IPS DF 6.9 (cell line): ENCODE measurements at regions not wholly inside any gene's neighbourhood (a gene's known extent, or its start where the extent isn't known, plus 50 kb on each side); places are given as distances from the start of the nearest gene placed in this dataset.
"Not testable (repeated sequence)": the region's sequence is repeated elsewhere in the genome, so short reads cannot be mapped to it uniquely, and the experiment has no call there.

Experiments used
- DNase-seq: peaks from one replicate; pipeline ENCODE4 v3.0.0-alpha.2; 2013; ENCODE audit warnings: low read depth, low spot score
- H3K27ac ChIP-seq: one replicate; pipeline ENCODE4 v1.5.1; 2013; ENCODE audit warnings: low read length, control low read depth
- H3K27me3 ChIP-seq: 2 replicates; pipeline ENCODE4 v1.6.1; 2013; ENCODE audit warnings: mild to moderate bottlenecking, low read length; ENCODE audit not compliant: control insufficient read depth, insufficient read depth
- H3K36me3 ChIP-seq: 2 replicates; pipeline ENCODE4 v1.6.1; 2013; ENCODE audit warnings: low read length; ENCODE audit not compliant: control insufficient read depth, insufficient read depth
- H3K4me1 ChIP-seq: 2 replicates; pipeline ENCODE4 v1.6.1; 2013; ENCODE audit warnings: low read length; ENCODE audit not compliant: control insufficient read depth, insufficient read depth
- H3K4me3 ChIP-seq: 2 replicates; pipeline ENCODE4 v1.5.1; 2013; ENCODE audit warnings: mild to moderate bottlenecking, low read length
- H3K9me3 ChIP-seq: 2 replicates; pipeline ENCODE4 v1.6.1; 2013; ENCODE audit warnings: low read length, inconsistent platforms; ENCODE audit not compliant: control insufficient read depth, insufficient read depth
- WGBS: extraction: QIAGEN DNeasy Blood & Tissue Kit; methylation state at CpG from one replicate; pipeline ENCODE4 v1.1.7; 2013; ENCODE audit warnings: mixed read lengths, missing lambda C conversion rate; ENCODE audit not compliant: insufficient read length, insufficient coverage; 5-methylcytosine and 5-hydroxymethylcytosine counted together

DNA sequence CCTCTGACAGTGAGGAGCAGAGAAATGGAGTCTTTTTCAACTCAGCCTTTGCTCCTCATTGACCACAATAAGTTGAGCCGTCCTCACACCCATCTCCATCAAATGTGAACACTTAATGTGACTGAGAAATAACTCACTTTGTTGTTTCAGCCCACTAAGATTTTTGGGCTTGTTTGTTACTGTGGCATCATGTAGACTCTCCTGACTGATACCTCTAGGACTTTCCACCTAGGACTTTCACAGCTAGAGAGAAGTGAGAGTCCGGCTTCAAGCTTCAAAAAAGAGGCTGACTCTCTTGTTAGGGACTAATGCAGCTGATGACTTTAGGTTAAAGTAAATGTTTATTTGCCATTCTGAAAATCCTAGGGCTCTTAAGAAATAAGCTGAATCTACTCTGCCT, 435.0 kb downstream of the TMEM114 start:
- no peaks in the 10 kb centered on the region for H3K27me3 ChIP-seq
- WGBS, result no CpG with 5 or more reads among the region's 2 CpGs

DNA sequence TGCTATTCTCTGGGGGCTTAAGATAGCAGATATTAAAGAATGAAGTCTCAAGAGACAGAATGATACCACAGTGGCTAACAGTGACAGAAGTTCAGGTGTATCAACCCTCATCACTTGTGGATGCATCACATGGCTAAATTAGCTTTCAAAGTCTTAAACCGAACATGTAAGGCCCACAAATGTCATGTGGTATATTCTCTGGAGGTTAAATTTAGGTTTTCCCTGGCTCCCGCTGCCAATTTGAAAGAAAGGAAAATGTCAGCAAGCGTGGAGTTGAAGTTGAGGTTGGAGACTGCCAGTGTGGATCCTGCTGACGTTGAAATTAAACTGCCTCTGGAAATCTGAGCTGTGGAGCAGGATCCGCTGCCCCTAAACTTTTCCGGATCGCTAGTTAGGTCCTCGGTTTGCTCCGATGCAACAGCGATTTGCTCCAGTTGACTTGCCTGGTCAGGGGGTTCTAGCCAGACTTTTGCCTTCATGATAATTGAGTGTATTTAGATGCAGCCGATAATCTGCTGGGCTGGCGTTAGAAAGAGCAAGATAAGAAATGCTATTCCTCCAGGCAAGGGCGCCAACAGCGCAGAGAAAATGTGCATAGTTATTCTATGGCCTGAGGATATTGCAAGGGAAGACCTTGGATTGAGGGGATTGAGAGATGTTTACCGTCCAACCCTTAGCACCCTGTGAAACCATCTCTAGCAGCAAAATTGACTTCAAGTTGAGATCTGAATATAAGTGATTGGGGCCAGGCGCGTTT, 443.9 kb downstream of the TMEM114 start:
- Histone ChIP-seq H3K27me3 (no peaks in the 10 kb centered on the region), H3K27ac (no peak overlapping the region), H3K9me3 (no peaks in the 10 kb centered on the region), H3K4me3 (no peak overlapping the region), H3K36me3 (no peaks in the 10 kb centered on the region), H3K4me1 (no peaks in the 10 kb centered on the region)
- no CpG with 5 or more reads among the region's 17 CpGs for WGBS
- no peak for DNase-seq

More for the DNA sequence above, 435.0 kb downstream of the TMEM114 start:
- H3K4me3 ChIP-seq, result no peak overlapping the region
- H3K27ac ChIP-seq, result no peak overlapping the region
- no peak for DNase-seq
- H3K4me1 ChIP-seq, result no peaks in the 10 kb centered on the region
- no peaks in the 10 kb centered on the region for H3K36me3 ChIP-seq
- no peaks in the 10 kb centered on the region for H3K9me3 ChIP-seq

DNA sequence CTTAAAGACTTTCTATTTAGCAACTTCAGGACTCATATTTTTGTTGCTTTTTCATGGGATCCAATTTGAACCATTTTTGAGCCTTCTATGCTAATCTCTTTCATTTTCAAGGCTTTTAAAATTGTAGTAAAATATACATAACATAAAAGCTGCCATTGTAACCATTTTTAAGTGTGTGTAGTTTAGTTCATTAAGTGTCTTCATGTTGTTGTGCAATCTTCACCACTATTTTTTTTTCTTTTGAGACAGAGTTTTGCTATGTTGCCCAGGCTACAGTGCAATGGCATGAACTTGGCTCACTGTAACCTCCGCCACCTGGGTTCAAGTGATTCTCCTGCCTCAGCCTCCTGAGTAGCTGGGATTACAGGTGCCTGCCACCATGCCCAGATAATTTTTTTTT, 451.6 kb downstream of the TMEM114 start:
- Histone ChIP-seq H3K27ac (no peak overlapping the region), H3K27me3 (no peaks in the 10 kb centered on the region), H3K4me3 (no peak overlapping the region), H3K9me3 (no peaks in the 10 kb centered on the region), H3K4me1 (no peaks in the 10 kb centered on the region), H3K36me3 (no peaks in the 10 kb centered on the region)
- WGBS, result no CpG with 5 or more reads among the region's 1 CpG
- no peak for DNase-seq

DNA sequence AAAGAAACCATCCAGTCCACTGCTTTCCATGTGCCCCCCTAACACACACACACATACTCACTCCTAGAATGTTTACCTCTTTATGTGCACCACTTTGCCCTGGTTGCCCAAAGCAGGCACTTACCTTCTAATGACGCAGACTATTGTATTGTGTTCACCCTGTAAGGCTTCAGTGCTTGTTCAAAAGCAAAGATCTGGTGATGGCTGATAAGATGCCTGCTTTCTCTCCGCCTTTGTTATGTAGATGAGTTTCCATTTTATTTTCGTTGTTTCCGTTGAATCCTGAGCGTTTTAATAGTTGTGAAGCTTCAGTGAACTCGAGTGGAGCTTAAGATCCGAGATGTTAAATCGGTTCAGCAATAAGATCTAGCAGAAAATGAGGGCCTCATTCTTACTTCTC, 452.7 kb downstream of the TMEM114 start:
- no peaks in the 10 kb centered on the region for H3K27me3 ChIP-seq
- no CpG with 5 or more reads among the region's 8 CpGs for WGBS
- no peak for DNase-seq

DNA sequence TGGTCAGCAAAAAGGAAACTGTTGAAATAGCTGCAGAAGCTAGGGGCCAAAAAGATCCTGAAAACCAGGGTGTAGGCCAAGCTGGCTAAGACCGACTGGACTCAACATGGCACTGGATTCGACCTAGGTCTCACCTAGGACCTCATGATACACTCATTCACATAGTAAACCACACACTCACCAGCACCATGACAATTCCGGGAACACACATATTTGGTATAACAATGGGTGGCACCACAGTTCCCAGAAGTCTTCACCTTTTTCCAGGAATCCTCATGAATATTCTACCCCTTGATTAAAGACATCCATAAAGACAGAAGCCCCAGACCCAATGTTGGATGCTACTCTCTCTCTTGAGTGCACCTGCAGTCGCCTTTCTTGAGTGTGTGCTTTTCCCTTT, 460.1 kb downstream of the TMEM114 start:
- Histone ChIP-seq H3K27me3 (no peaks in the 10 kb centered on the region), H3K27ac (no peak overlapping the region), H3K36me3 (no peaks in the 10 kb centered on the region), H3K4me3 (no peak overlapping the region), H3K9me3 (peaks cover 2% of the 10 kb centered on the region; the same call in 1 of the 2 replicates), H3K4me1 (no peaks in the 10 kb centered on the region)
- no peak for DNase-seq
- no CpG with 5 or more reads among the region's 4 CpGs for WGBS

More for the DNA sequence above, 452.7 kb downstream of the TMEM114 start:
- Histone ChIP-seq H3K27ac (no peak overlapping the region), H3K4me3 (no peak overlapping the region), H3K36me3 (no peaks in the 10 kb centered on the region), H3K4me1 (no peaks in the 10 kb centered on the region), H3K9me3 (no peaks in the 10 kb centered on the region)

DNA sequence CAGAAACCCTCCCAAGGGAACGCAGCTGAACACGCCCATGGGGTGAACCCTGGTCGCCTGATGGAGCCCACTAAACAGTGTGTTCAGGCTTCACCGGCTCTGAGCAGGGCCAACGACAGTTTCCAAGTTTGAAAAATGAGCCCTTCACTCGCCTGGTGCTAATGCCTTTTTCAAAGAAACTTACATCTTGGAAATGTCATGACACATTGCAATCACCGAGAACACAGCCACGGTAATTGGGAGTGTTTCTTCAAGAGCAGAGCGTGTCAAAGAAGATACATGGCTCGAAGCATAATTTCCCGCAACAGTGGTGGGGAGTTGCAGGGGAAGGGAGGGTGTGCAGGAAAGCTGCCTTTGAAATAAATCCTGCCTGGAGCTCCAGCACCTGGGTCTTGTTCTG, 463.2 kb downstream of the TMEM114 start:
- no peak for DNase-seq
- Histone ChIP-seq H3K36me3 (no peaks in the 10 kb centered on the region), H3K9me3 (peaks cover 2% of the 10 kb centered on the region; the same call in 1 of the 2 replicates), H3K4me1 (no peaks in the 10 kb centered on the region), H3K4me3 (no peak overlapping the region), H3K27ac (no peak overlapping the region), H3K27me3 (no peaks in the 10 kb centered on the region)
- WGBS, result no CpG with 5 or more reads among the region's 11 CpGs

DNA sequence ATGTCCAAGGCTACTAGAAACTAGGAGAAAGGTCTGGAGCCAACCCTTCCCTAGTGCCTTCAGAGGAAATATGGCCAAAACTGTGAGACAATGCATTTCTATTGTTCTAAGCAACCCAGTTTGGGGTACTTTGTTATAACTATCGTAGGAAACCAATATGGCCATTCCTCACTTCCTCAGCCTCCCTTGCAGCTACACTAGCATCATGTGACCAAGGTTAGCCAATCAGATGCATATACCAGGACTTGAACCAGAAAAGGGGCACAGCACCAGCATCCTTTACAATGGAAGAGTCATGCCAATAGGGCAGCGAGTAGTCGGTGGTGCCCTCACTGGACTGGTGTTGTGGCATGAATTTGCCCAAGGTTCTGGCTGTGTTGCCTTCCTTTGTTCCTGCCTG, 464.0 kb downstream of the TMEM114 start:
- no peaks in the 10 kb centered on the region for H3K4me1 ChIP-seq
- no peak for DNase-seq
- WGBS, result no CpG with 5 or more reads among the region's 3 CpGs

DNA sequence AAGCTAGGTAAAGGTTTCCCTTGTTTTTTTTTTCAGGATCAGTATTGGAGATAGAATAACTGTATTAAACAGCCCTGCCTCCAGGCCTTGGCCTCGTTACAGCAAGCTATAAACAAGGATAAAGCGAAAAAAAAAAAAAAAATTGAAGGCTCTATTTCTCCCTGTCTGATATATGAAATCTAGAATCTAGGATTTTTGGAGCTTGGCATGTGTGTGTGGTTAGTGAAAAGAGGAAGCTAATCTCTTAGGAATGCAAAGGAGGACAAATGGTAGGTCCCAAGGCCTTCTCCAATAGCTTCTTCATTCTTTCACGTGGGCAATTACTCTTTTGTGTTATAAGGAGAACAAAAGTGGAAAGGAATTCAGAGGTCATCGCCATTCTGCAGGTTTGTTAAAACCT, 470.3 kb downstream of the TMEM114 start:
- DNase-seq, result no peak
- no CpG with 5 or more reads among the region's 4 CpGs for WGBS

More for the DNA sequence above, 464.0 kb downstream of the TMEM114 start:
- Histone ChIP-seq H3K9me3 (peaks cover 2% of the 10 kb centered on the region; the same call in 1 of the 2 replicates), H3K27ac (no peak overlapping the region), H3K4me3 (no peak overlapping the region), H3K36me3 (no peaks in the 10 kb centered on the region), H3K27me3 (no peaks in the 10 kb centered on the region)

DNA sequence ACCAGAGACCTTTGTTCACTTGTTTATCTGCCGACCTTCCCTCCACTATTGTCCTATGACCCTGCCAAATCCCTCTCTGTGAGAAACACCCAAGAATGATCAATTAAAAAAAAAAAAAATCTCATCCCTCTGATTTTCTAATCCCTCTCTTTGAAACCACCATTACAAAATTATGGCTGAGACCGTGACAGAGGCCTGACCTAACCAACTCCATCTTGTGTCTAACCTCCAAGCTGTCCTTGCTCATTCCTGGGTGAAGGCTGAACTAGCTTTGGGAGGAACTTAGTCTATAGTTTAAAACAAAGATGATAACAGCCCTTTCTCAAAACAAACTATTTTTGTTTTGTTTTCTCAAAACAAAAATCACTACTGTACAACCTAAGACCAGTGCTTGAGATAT, 474.5 kb downstream of the TMEM114 start:
- Histone ChIP-seq H3K4me3 (no peak overlapping the region), H3K27ac (no peak overlapping the region), H3K9me3 (peaks cover 1% of the 10 kb centered on the region), H3K4me1 (no peaks in the 10 kb centered on the region), H3K36me3 (no peaks in the 10 kb centered on the region), H3K27me3 (no peaks in the 10 kb centered on the region)
- DNase-seq, result no peak
- WGBS, result no CpG with 5 or more reads among the region's 2 CpGs

More for the DNA sequence above, 470.3 kb downstream of the TMEM114 start:
- H3K36me3 ChIP-seq, result no peaks in the 10 kb centered on the region
- H3K4me3 ChIP-seq, result no peak overlapping the region
- no peak overlapping the region for H3K27ac ChIP-seq
- no peaks in the 10 kb centered on the region for H3K27me3 ChIP-seq
- H3K9me3 ChIP-seq, result no peaks in the 10 kb centered on the region
- H3K4me1 ChIP-seq, result no peaks in the 10 kb centered on the region

DNA sequence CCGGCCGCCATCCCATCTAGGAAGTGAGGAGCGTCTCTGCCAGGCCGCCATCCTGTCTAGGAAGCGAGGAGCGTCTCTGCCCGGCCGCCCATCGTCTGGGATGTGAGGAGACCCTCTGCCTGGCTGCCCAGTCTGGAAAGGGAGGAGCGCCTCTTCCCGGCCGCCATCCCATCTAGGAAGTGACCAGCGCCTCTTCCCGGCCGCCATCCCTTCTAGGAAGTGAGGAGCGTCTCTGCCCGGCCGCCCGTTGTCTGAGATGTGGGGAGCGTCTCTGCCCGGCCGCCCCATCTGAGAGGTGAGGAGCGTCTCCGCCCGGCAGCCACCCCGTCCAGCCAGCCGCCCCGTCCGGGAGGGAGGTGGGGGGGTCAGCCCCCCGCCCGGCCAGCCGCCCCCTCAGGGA, 475.4 kb downstream of the TMEM114 start:
- not testable (repeated sequence) for H3K9me3 ChIP-seq, H3K4me3 ChIP-seq, H3K27me3 ChIP-seq, H3K36me3 ChIP-seq, DNase-seq, H3K27ac ChIP-seq, H3K4me1 ChIP-seq
- WGBS, result no CpG with 5 or more reads among the region's 32 CpGs

DNA sequence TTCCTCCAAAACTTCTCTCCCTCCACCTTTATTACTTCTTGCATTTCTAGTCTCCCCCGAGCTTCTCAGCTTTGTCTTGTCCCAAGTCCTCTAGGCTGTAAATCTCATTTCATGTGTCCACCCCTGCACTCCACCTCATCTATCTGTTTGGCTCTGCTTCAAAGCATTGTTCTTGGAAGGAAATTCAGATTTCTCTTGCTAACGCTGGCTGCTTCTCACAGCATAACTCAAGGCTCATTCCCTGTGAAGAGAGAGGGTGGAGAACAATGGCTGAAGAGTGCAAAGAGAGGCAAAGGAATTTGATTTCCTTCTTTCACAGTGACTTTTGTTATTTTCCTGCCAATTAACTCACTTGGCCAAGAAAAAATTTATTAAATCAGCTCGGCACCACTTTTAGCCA, 476.5 kb downstream of the TMEM114 start:
- no peaks in the 10 kb centered on the region for H3K27me3 ChIP-seq
- no peak for DNase-seq
- no peaks in the 10 kb centered on the region for H3K36me3 ChIP-seq
- H3K4me1 ChIP-seq, result no peaks in the 10 kb centered on the region
- WGBS, result no CpG with 5 or more reads among the region's 3 CpGs
- H3K4me3 ChIP-seq, result no peak overlapping the region
- H3K9me3 ChIP-seq, result peaks cover 3% of the 10 kb centered on the region
- no peak overlapping the region for H3K27ac ChIP-seq
